ENCODE measurements at regions not wholly inside any gene's neighbourhood (a gene's known extent, or its start where the extent isn't known, plus 50 kb on each side); places are given as distances from the start of the nearest gene placed in this dataset.
"Not testable (repeated sequence)": the region's sequence is repeated elsewhere in the genome, so short reads cannot be mapped to it uniquely, and the experiment has no call there.

GRCh38 chr7:85896531-85896930 lies 709.7 kb upstream of the SEMA3D start:
- H3K27ac ChIP-seq (ENCODE audit: low read length in 2 of 2) = no peak overlapping the region
- H3K4me2 ChIP-seq (replicated peaks; ENCODE audit: low read depth, low read length, poor library complexity, severe bottlenecking) = no peak overlapping the region
- DNase-seq (no peak), ATAC-seq (ENCODE audit: low read depth) (no peak)
- H3K79me2 ChIP-seq (ENCODE audit: control insufficient read depth, insufficient read depth, low read length) = no peaks in the 10 kb centered on the region
- no peak overlapping the region for H3K27ac Mint-ChIP-seq
- POLR2A ChIA-PET = no interaction called here
- TF ChIP-seq EZH2 (IDR thresholded peaks at IDR 0.05; ENCODE audit: borderline replicate concordance, insufficient read depth, low read depth, low read length, poor library complexity, severe bottlenecking) = no peak
- TF ChIP-seq CTCF (IDR thresholded peaks at IDR 0.05) = no peak
- no peaks in the 10 kb centered on the region for H3K9me3 Mint-ChIP-seq (ENCODE audit: insufficient read depth)
- H3K27me3 ChIP-seq (replicated peaks in 1 of 4; ENCODE audit: control extremely low read depth in 1 of 4, control insufficient read depth in 3 of 4, insufficient read depth in 4 of 4, low read length in 3 of 4) = no peaks in the 10 kb centered on the region
- H3K4me3 Mint-ChIP-seq = no peak overlapping the region
- H3K9ac ChIP-seq (ENCODE audit: low read length) = no peak overlapping the region
- intact Hi-C loops (cut with micrococcal nuclease) = no loop called here
- no peak overlapping the region for H3K4me3 ChIP-seq (ENCODE audit: control extremely low read depth in 1 of 5, extremely low read depth in 1 of 5, insufficient read depth in 1 of 5, low read depth in 2 of 5, low read length in 4 of 5)
- H3K4me1 Mint-ChIP-seq = no peaks in the 10 kb centered on the region
- H3K9me3 ChIP-seq (ENCODE audit: control extremely low read depth in 1 of 3, control insufficient read depth in 2 of 3, insufficient read depth in 1 of 3, low read length in 2 of 3) = no peaks in the 10 kb centered on the region
- no peaks in the 10 kb centered on the region for H3K4me1 ChIP-seq (ENCODE audit: control insufficient read depth in 2 of 2, insufficient read depth in 2 of 2, low read length in 2 of 2)
- CTCF ChIA-PET = no interaction called here
- H4K20me1 ChIP-seq (ENCODE audit: control insufficient read depth, insufficient read depth, low read length, poor library complexity, severe bottlenecking) = no peaks in the 10 kb centered on the region
- no peaks in the 10 kb centered on the region for H3K36me3 ChIP-seq (replicated peaks in 1 of 2; ENCODE audit: control extremely low read depth in 1 of 2, control insufficient read depth in 1 of 2, extremely low read depth in 1 of 2, insufficient read depth in 2 of 2, low read length in 1 of 2)
- no peak overlapping the region for H2AFZ ChIP-seq (ENCODE audit: insufficient read depth, low read depth, low read length, poor library complexity, severe bottlenecking)
- H3K27me3 Mint-ChIP-seq = no peaks in the 10 kb centered on the region

- H4K20me1 ChIP-seq (ENCODE audit: control insufficient read depth, insufficient read depth, low read length, poor library complexity, severe bottlenecking) = no peaks in the 10 kb centered on the region
- no peak overlapping the region for H3K9ac ChIP-seq (ENCODE audit: low read length)
- no peaks in the 10 kb centered on the region for H3K4me1 Mint-ChIP-seq
- no peak overlapping the region for H3K4me3 ChIP-seq (ENCODE audit: control extremely low read depth in 1 of 5, extremely low read depth in 1 of 5, insufficient read depth in 1 of 5, low read depth in 2 of 5, low read length in 4 of 5)
- TF ChIP-seq CTCF (IDR thresholded peaks at IDR 0.05) = no peak
- no peak for TF ChIP-seq EZH2 (IDR thresholded peaks at IDR 0.05; ENCODE audit: borderline replicate concordance, insufficient read depth, low read depth, low read length, poor library complexity, severe bottlenecking)
- H3K4me1 ChIP-seq (ENCODE audit: control insufficient read depth in 2 of 2, insufficient read depth in 2 of 2, low read length in 2 of 2) = no peaks in the 10 kb centered on the region
- no peak overlapping the region for H3K4me3 Mint-ChIP-seq
- no peak overlapping the region for H3K27ac ChIP-seq (ENCODE audit: low read length in 2 of 2)
- H3K27ac Mint-ChIP-seq = no peak overlapping the region
- ChIA-PET CTCF (interaction anchor here (0.7 to 1.2 kb wide), 2 partner anchors 10 to 78 kb away, joined by 3 read pairs; no protein-coding TSS in a partner anchor), POLR2A (no interaction called here)
- H3K27me3 Mint-ChIP-seq = no peaks in the 10 kb centered on the region
- no peak overlapping the region for H2AFZ ChIP-seq (ENCODE audit: insufficient read depth, low read depth, low read length, poor library complexity, severe bottlenecking)
- H3K9me3 Mint-ChIP-seq (ENCODE audit: insufficient read depth) = no peaks in the 10 kb centered on the region
- DNase-seq = no peak
- 100% methylated on average over 1 of the region's 1 CpG for WGBS (ENCODE audit: insufficient coverage)
- H3K79me2 ChIP-seq (ENCODE audit: control insufficient read depth, insufficient read depth, low read length) = no peaks in the 10 kb centered on the region
- ATAC-seq (ENCODE audit: low read depth) = no peak
- H3K27me3 ChIP-seq (replicated peaks in 1 of 4; ENCODE audit: control extremely low read depth in 1 of 4, control insufficient read depth in 3 of 4, insufficient read depth in 4 of 4, low read length in 3 of 4) = no peaks in the 10 kb centered on the region
- no peaks in the 10 kb centered on the region for H3K36me3 ChIP-seq (replicated peaks in 1 of 2; ENCODE audit: control extremely low read depth in 1 of 2, control insufficient read depth in 1 of 2, extremely low read depth in 1 of 2, insufficient read depth in 2 of 2, low read length in 1 of 2)
- no peaks in the 10 kb centered on the region for H3K9me3 ChIP-seq (ENCODE audit: control extremely low read depth in 1 of 3, control insufficient read depth in 2 of 3, insufficient read depth in 1 of 3, low read length in 2 of 3)
- H3K4me2 ChIP-seq (replicated peaks; ENCODE audit: low read depth, low read length, poor library complexity, severe bottlenecking) = no peak overlapping the region
- intact Hi-C loops (cut with micrococcal nuclease) = no loop called here
Measured at GRCh38 chr7:85895835-85896234, 709.0 kb upstream of the SEMA3D start.

- H3K36me3 ChIP-seq (replicated peaks in 1 of 2; ENCODE audit: control extremely low read depth in 1 of 2, control insufficient read depth in 1 of 2, extremely low read depth in 1 of 2, insufficient read depth in 2 of 2, low read length in 1 of 2); H3K4me3 Mint-ChIP-seq; H4K20me1 ChIP-seq (ENCODE audit: control insufficient read depth, insufficient read depth, low read length, poor library complexity, severe bottlenecking); H3K4me1 ChIP-seq (ENCODE audit: control insufficient read depth in 2 of 2, insufficient read depth in 2 of 2, low read length in 2 of 2); H3K27me3 ChIP-seq (replicated peaks in 1 of 4; ENCODE audit: control extremely low read depth in 1 of 4, control insufficient read depth in 3 of 4, insufficient read depth in 4 of 4, low read length in 3 of 4); H3K27ac ChIP-seq (ENCODE audit: low read length in 2 of 2); intact Hi-C loops (cut with micrococcal nuclease); H3K79me2 ChIP-seq (ENCODE audit: control insufficient read depth, insufficient read depth, low read length); H3K4me2 ChIP-seq (replicated peaks; ENCODE audit: low read depth, low read length, poor library complexity, severe bottlenecking); H3K4me3 ChIP-seq (ENCODE audit: control extremely low read depth in 1 of 5, extremely low read depth in 1 of 5, insufficient read depth in 1 of 5, low read depth in 2 of 5, low read length in 4 of 5); DNase-seq; H2AFZ ChIP-seq (ENCODE audit: insufficient read depth, low read depth, low read length, poor library complexity, severe bottlenecking); CTCF ChIA-PET; POLR2A ChIA-PET; H3K9me3 Mint-ChIP-seq (ENCODE audit: insufficient read depth); H3K27me3 Mint-ChIP-seq; H3K27ac Mint-ChIP-seq; ATAC-seq (ENCODE audit: low read depth); H3K9ac ChIP-seq (ENCODE audit: low read length); H3K4me1 Mint-ChIP-seq; H3K9me3 ChIP-seq (ENCODE audit: control extremely low read depth in 1 of 3, control insufficient read depth in 2 of 3, insufficient read depth in 1 of 3, low read length in 2 of 3): not testable (repeated sequence)
- WGBS (ENCODE audit: insufficient coverage) = no CpG with 5 or more reads among the region's 5 CpGs
Measured at GRCh38 chr7:85891900-85892299, 705.0 kb upstream of the SEMA3D start.
